Trophoblast cell (in vitro differentiated cells and primary cell): ENCODE measurements at regions not wholly inside any gene's neighbourhood (a gene's known extent, or its start where the extent isn't known, plus 50 kb on each side); places are given as distances from the start of the nearest gene placed in this dataset.

Experiments used
- DNase-seq, 2 donors: peaks; one replicate each; pipeline ENCODE4 v3.0.0-alpha.2; 2016
- H2AFZ ChIP-seq: 2 replicates; pipeline ENCODE4 v1.6.1; 2013; ENCODE audit warnings: low read length, moderate library complexity, mild to moderate bottlenecking; ENCODE audit not compliant: insufficient read depth, poor library complexity
- H2AK5ac ChIP-seq: 2 replicates; pipeline ENCODE4 v1.6.1; 2013; ENCODE audit warnings: mild to moderate bottlenecking, low read length
- H2BK120ac ChIP-seq: 2 replicates; pipeline ENCODE4 v1.6.1; 2013; ENCODE audit warnings: low read length, mild to moderate bottlenecking, moderate library complexity; ENCODE audit not compliant: insufficient read depth, poor library complexity
- H2BK12ac ChIP-seq: 2 replicates; pipeline ENCODE4 v1.6.1; 2013; ENCODE audit warnings: mild to moderate bottlenecking, low read length, moderate library complexity
- H2BK5ac ChIP-seq: 2 replicates; pipeline ENCODE4 v1.6.1; 2013; ENCODE audit warnings: low read length, low read depth, moderate library complexity, mild to moderate bottlenecking; ENCODE audit not compliant: poor library complexity
- H3K14ac ChIP-seq: 2 replicates; pipeline ENCODE4 v1.6.1; 2013; ENCODE audit warnings: mild to moderate bottlenecking, low read length
- H3K18ac ChIP-seq: 2 replicates; pipeline ENCODE4 v1.6.1; 2013; ENCODE audit warnings: mild to moderate bottlenecking, low read length
- H3K23ac ChIP-seq: 2 replicates; pipeline ENCODE4 v1.6.1; 2013; ENCODE audit warnings: low read length
- H3K27ac ChIP-seq: 2 replicates; pipeline ENCODE4 v1.5.1; 2013; ENCODE audit warnings: low read depth, mild to moderate bottlenecking, inconsistent platforms, low read length, moderate library complexity
- H3K27me3 ChIP-seq: 2 replicates; pipeline ENCODE4 v1.6.1; 2013; ENCODE audit warnings: inconsistent platforms, mild to moderate bottlenecking, low read length, moderate library complexity; ENCODE audit not compliant: insufficient read depth
- H3K36me3 ChIP-seq, 2 experiments: 1 replicate in 1 of 2; 2 replicates in 1 of 2; pipeline ENCODE4 v1.6.1; 2013; ENCODE audit warnings: low read length in 2 of 2, mild to moderate bottlenecking in 2 of 2, moderate library complexity in 1 of 2; ENCODE audit not compliant: insufficient read depth in 2 of 2, control insufficient read depth in 1 of 2
- H3K4ac ChIP-seq: 2 replicates; pipeline ENCODE4 v1.6.1; 2013; ENCODE audit warnings: low read depth, mild to moderate bottlenecking, low read length, moderate library complexity
- H3K4me1 ChIP-seq, 2 experiments: 1 replicate in 1 of 2; 2 replicates in 1 of 2; pipeline ENCODE4 v1.6.1; 2013; ENCODE audit warnings: low read length in 2 of 2, mild to moderate bottlenecking in 2 of 2, moderate library complexity in 1 of 2; ENCODE audit not compliant: insufficient read depth in 2 of 2, control insufficient read depth in 1 of 2
- H3K4me2 ChIP-seq: 2 replicates; pipeline ENCODE4 v1.6.1; 2013; ENCODE audit warnings: inconsistent platforms, mild to moderate bottlenecking, low read length, moderate library complexity
- H3K4me3 ChIP-seq: 2 replicates; pipeline ENCODE4 v1.5.1; 2013; ENCODE audit warnings: mild to moderate bottlenecking, low read depth, low read length, inconsistent platforms
- H3K79me1 ChIP-seq: one replicate; pipeline ENCODE4 v1.6.1; 2013; ENCODE audit warnings: low read length
- H3K79me2 ChIP-seq: 2 replicates; pipeline ENCODE4 v1.6.1; 2013; ENCODE audit warnings: low read length, mild to moderate bottlenecking; ENCODE audit not compliant: control insufficient read depth, insufficient read depth, poor library complexity
- H3K9ac ChIP-seq: 2 replicates; pipeline ENCODE4 v1.6.1; 2013; ENCODE audit warnings: mild to moderate bottlenecking, low read length
- H3K9me3 ChIP-seq: 2 replicates; pipeline ENCODE4 v1.6.1; 2013; ENCODE audit warnings: low read depth, mild to moderate bottlenecking, control low read depth, inconsistent platforms, low read length; ENCODE audit not compliant: insufficient read depth
- H4K12ac ChIP-seq: 2 replicates; pipeline ENCODE4 v1.6.1; 2013; ENCODE audit warnings: low read depth, mild to moderate bottlenecking, low read length, moderate library complexity
- H4K8ac ChIP-seq: 2 replicates; pipeline ENCODE4 v1.6.1; 2013; ENCODE audit warnings: low read depth, mild to moderate bottlenecking, low read length, moderate library complexity
- H4K91ac ChIP-seq: one replicate; pipeline ENCODE4 v1.6.1; 2013; ENCODE audit warnings: low read depth, mild to moderate bottlenecking, low read length, moderate library complexity
- WGBS: extraction: QIAGEN DNeasy Blood & Tissue Kit; methylation state at CpG from one replicate; pipeline ENCODE4 v1.1.7; 2013; ENCODE audit warnings: missing lambda C conversion rate; ENCODE audit not compliant: insufficient read length, insufficient coverage; ENCODE audit errors: extremely low coverage; 5-methylcytosine and 5-hydroxymethylcytosine counted together

DNA sequence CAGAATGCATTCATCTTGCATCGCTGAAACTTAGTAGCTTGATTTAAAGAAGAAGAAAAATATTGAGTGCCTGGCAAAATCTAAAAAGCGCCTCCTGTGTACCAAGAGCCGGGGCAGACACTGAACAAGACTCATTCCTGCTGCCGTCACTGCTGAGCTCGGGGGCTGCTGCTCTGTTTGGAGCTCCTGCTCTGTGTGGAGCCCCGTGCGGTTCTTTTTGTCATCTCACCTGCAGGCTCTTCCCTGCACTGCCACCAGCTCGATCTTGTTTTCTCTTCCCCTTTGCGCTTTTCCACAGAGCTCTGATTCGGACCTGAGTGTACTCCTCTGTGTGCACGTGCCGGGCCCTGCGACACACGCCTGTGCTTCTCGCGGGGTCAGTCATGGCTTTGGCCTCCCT is 462.1 kb upstream of the DPP6 start:
- no peak overlapping the region for H3K9ac ChIP-seq
- H3K4me1 ChIP-seq, result no peaks in the 10 kb centered on the region
- no CpG with 5 or more reads among the region's 16 CpGs for WGBS
- DNase-seq, result no peak
- H3K18ac ChIP-seq, result no peak overlapping the region
- no peak overlapping the region for H2BK5ac ChIP-seq
- H3K36me3 ChIP-seq, result no peaks in the 10 kb centered on the region
- no peaks in the 10 kb centered on the region for H3K79me1 ChIP-seq
- H3K79me2 ChIP-seq, result no peaks in the 10 kb centered on the region
- no peak overlapping the region for H3K4me2 ChIP-seq
- H3K14ac ChIP-seq, result no peak overlapping the region
- no peaks in the 10 kb centered on the region for H3K27me3 ChIP-seq
- H4K8ac ChIP-seq, result no peak overlapping the region
- no peak overlapping the region for H3K27ac ChIP-seq
- H2BK120ac ChIP-seq, result no peak overlapping the region
- H3K4ac ChIP-seq, result no peak overlapping the region
- peaks cover 2% of the 10 kb centered on the region for H3K9me3 ChIP-seq
- no peak overlapping the region for H4K91ac ChIP-seq
- no peak overlapping the region for H4K12ac ChIP-seq
- no peak overlapping the region for H2BK12ac ChIP-seq
- H2AFZ ChIP-seq, result no peak overlapping the region
- no peak overlapping the region for H2AK5ac ChIP-seq
- H3K4me3 ChIP-seq, result no peak overlapping the region
- no peak overlapping the region for H3K23ac ChIP-seq

DNA sequence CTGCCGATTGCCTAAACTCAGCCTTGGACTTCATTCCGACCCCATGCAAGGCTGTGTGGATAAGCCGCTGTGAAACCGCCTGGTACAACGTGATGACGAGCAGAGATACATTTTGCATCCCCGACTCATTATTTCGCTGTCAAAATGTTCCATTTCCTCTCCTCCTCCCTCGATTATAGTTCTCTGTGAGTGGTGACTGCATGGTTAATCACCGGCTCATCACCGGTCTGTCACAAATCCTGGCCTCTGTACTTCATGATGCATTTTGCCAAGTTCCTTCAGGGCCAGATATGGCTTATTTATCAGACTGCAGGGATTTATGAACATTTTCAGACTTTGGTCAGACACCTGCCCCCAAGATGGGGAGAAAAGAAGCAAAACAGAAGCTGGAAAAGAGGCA is 461.6 kb upstream of the DPP6 start:
- WGBS, result no CpG with 5 or more reads among the region's 11 CpGs
- Histone ChIP-seq H3K9ac (no peak overlapping the region), H3K79me2 (no peaks in the 10 kb centered on the region), H4K12ac (no peak overlapping the region), H3K4me2 (no peak overlapping the region), H2BK5ac (no peak overlapping the region), H3K27ac (no peak overlapping the region), H4K8ac (no peak overlapping the region), H3K4ac (no peak overlapping the region), H3K4me1 (no peaks in the 10 kb centered on the region), H2BK120ac (no peak overlapping the region), H3K79me1 (no peaks in the 10 kb centered on the region), H3K14ac (no peak overlapping the region), H3K27me3 (no peaks in the 10 kb centered on the region), H3K23ac (no peak overlapping the region), H4K91ac (no peak overlapping the region), H2AK5ac (no peak overlapping the region), H3K36me3 (no peaks in the 10 kb centered on the region), H2AFZ (no peak overlapping the region), H3K18ac (no peak overlapping the region), H3K4me3 (no peak overlapping the region), H2BK12ac (no peak overlapping the region), H3K9me3 (peaks cover 2% of the 10 kb centered on the region)
- no peak for DNase-seq

DNA sequence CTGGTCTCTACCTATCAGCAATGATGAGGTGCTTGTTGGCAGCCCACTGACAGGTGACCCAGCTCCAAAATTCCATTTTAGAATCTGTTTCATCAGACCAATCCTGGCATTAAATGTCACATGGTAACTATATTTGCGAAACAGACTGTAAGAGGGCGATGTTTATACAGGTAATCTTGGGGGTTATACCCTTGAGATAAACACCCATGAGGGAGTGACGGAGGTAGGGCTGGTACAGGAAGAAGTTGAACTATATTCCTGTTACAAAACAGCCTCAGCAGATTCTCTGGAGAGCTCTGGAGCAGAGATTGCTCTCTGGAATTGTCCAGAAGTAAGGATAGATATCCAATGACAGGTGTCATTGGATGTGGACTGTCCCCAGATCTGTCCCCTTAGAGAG is 444.8 kb upstream of the DPP6 start:
- Histone ChIP-seq H4K12ac (no peak overlapping the region), H3K27ac (no peak overlapping the region), H2BK12ac (no peak overlapping the region), H3K4me1 (no peaks in the 10 kb centered on the region), H2AK5ac (no peak overlapping the region), H3K18ac (no peak overlapping the region), H2AFZ (no peak overlapping the region), H3K4ac (no peak overlapping the region), H2BK5ac (no peak overlapping the region), H3K79me1 (no peaks in the 10 kb centered on the region), H3K9me3 (no peaks in the 10 kb centered on the region), H3K36me3 (no peaks in the 10 kb centered on the region), H3K27me3 (no peaks in the 10 kb centered on the region), H2BK120ac (no peak overlapping the region), H3K9ac (no peak overlapping the region), H3K79me2 (no peaks in the 10 kb centered on the region), H3K23ac (no peak overlapping the region), H4K8ac (no peak overlapping the region), H3K14ac (no peak overlapping the region), H3K4me2 (no peak overlapping the region), H3K4me3 (no peak overlapping the region), H4K91ac (no peak overlapping the region)
- WGBS, result no CpG with 5 or more reads among the region's 3 CpGs
- DNase-seq, result no peak

DNA sequence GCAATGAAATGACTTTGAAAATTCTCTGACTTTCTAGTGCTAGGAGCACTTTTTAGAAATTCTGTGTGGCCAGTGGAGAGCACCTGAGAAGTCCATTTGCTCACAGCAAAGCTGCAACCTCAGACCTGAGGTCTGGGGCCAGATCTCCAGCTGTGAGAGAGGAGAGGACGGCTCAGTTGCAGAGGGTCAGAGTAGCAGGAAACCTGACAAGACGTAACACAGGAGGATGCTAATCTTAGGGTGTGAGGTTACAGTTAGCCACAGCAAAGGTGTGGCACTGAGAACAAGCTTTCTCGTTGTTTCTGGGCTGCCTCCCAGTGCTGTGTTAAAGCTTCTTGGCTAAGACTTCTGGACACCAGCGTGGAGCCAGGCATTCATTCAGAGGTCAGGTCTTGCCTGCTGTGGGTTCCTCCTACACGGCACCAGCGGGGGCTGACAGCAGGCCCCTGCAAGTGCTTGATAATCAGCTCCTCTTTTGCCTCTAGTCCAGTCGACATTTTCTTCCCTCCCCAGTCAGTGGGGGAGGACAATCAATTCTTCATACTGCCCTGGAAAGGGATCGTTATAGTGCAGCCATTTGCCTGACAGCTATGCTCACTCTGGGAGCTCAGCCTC is 435.4 kb upstream of the DPP6 start:
- Histone ChIP-seq H2AFZ (no peak overlapping the region), H3K4ac (no peak overlapping the region), H3K4me1 (no peaks in the 10 kb centered on the region)

More for the DNA sequence above, 435.4 kb upstream of the DPP6 start:
- no peak overlapping the region for H2BK5ac ChIP-seq
- H2AK5ac ChIP-seq, result no peak overlapping the region
- H4K12ac ChIP-seq, result no peak overlapping the region
- H2BK120ac ChIP-seq, result no peak overlapping the region
- H3K27ac ChIP-seq, result no peak overlapping the region
- H3K4me2 ChIP-seq, result no peak overlapping the region
- no peak overlapping the region for H3K18ac ChIP-seq
- H3K9ac ChIP-seq, result no peak overlapping the region
- H3K14ac ChIP-seq, result no peak overlapping the region
- H3K79me2 ChIP-seq, result no peaks in the 10 kb centered on the region
- H4K8ac ChIP-seq, result no peak overlapping the region
- DNase-seq, result no peak
- no peaks in the 10 kb centered on the region for H3K79me1 ChIP-seq
- H3K27me3 ChIP-seq, result no peaks in the 10 kb centered on the region
- H3K9me3 ChIP-seq, result no peaks in the 10 kb centered on the region
- H3K4me3 ChIP-seq, result no peak overlapping the region
- WGBS, result no CpG with 5 or more reads among the region's 8 CpGs
- H2BK12ac ChIP-seq, result no peak overlapping the region
- H3K36me3 ChIP-seq, result no peaks in the 10 kb centered on the region
- H4K91ac ChIP-seq, result no peak overlapping the region
- H3K23ac ChIP-seq, result no peak overlapping the region
